SK-N-SH (cell line): ENCODE measurements at regions not wholly inside any gene's neighbourhood (a gene's known extent, or its start where the extent isn't known, plus 50 kb on each side); places are given as distances from the start of the nearest gene placed in this dataset.

Source experiments
- CTCF ChIA-PET: fragments of 300-600, 350-600 bp; formaldehyde crosslinking; extraction: SDS; loops from one replicate; lab custom pipeline; 2021; lab: Yijun Ruan, JAX
- POLR2A ChIA-PET: fragments of 350-600 bp; sonication (Branson Sonifier 250); formaldehyde crosslinking; extraction: SDS; loops from one replicate; lab custom pipeline; 2020; ENCODE audit warnings: antibody characterized with exemption, inconsistent platforms; lab: Yijun Ruan, JAX
- DNase-seq: peaks from one replicate; pipeline ENCODE4 v3.0.0; 2012
- H2AFZ ChIP-seq: fragments of 200-600 bp; sonication (generic); 2 replicates; pipeline ENCODE4 v1.8.1; 2016; ENCODE audit warnings: antibody characterized with exemption, mild to moderate bottlenecking, low read depth
- H3F3A ChIP-seq: fragments of 200-600 bp; sonication (generic); replicated peaks from 2 replicates; pipeline ENCODE3; 2016; ENCODE audit warnings: antibody characterized with exemption, mild to moderate bottlenecking; ENCODE audit not compliant: insufficient read depth
- H3K27ac ChIP-seq, 2 experiments: fragments of 200-500 bp in 1 of 2; fragments of 200-600 bp in 1 of 2; sonication (Bioruptor generic) in 1 of 2; sonication (generic), shearing (Covaris generic) in 1 of 2; 2 replicates each; pipeline versions ENCODE4 v1.5.1 to v1.6.1; 2014 to 2016; ENCODE audit warnings: low read depth in 2 of 2, inconsistent platforms in 1 of 2, low read length in 1 of 2, mild to moderate bottlenecking in 1 of 2, mixed read lengths in 1 of 2
- H3K27me3 ChIP-seq: fragments of 200-600 bp; sonication (generic), shearing (Covaris generic); 2 replicates; pipeline ENCODE4 v1.6.1; 2016; ENCODE audit warnings: mixed run types; ENCODE audit not compliant: insufficient read depth
- H3K36me3 ChIP-seq, 2 experiments: fragments of 200-500 bp in 1 of 2; fragments of 200-600 bp in 1 of 2; sonication (Bioruptor generic) in 1 of 2; sonication (generic) in 1 of 2; replicated peaks in 1 of 2; 2 replicates each; pipeline versions ENCODE3 to v1.5.1; 2014 to 2016; ENCODE audit warnings: low read length in 1 of 2, mild to moderate bottlenecking in 1 of 2; ENCODE audit not compliant: insufficient read depth in 2 of 2, control insufficient read depth in 1 of 2
- H3K4me1 ChIP-seq, 2 experiments: fragments of 200-500 bp in 1 of 2; fragments of 200-600 bp in 1 of 2; sonication (Bioruptor generic) in 1 of 2; sonication (generic), shearing (Covaris generic) in 1 of 2; 2 replicates each; pipeline versions ENCODE4 v1.5.1 to v1.6.1; 2014 to 2016; ENCODE audit warnings: low read depth in 1 of 2, low read length in 1 of 2, mixed run types in 1 of 2; ENCODE audit not compliant: insufficient read depth in 2 of 2, control insufficient read depth in 1 of 2
- H3K4me2 ChIP-seq: fragments of 200-600 bp; sonication (generic), shearing (Covaris generic); 2 replicates; pipeline ENCODE4 v1.6.1; 2017; ENCODE audit warnings: mixed run types
- H3K4me3 ChIP-seq, 2 experiments: fragments of 200-500 bp in 1 of 2; fragments of 200-600 bp in 1 of 2; sonication (Bioruptor generic) in 1 of 2; sonication (generic), shearing (Covaris generic) in 1 of 2; 2 replicates each; pipeline versions ENCODE4 v1.5.1 to v1.8.1; 2014 to 2016; ENCODE audit warnings: low read depth in 2 of 2, inconsistent platforms in 1 of 2, low read length in 1 of 2, mild to moderate bottlenecking in 1 of 2, mixed read lengths in 1 of 2, moderate library complexity in 1 of 2
- H3K79me2 ChIP-seq: fragments of 200-600 bp; sonication (generic); 2 replicates; pipeline ENCODE4 v1.8.1; 2017; ENCODE audit warnings: mild to moderate bottlenecking; ENCODE audit not compliant: insufficient read depth
- H3K9ac ChIP-seq: fragments of 200-600 bp; sonication (generic); 2 replicates; pipeline ENCODE4 v1.6.1; 2017; ENCODE audit warnings: mixed run types
- H3K9me2 ChIP-seq: fragments of 200-600 bp; sonication (generic); 2 replicates; pipeline ENCODE4 v1.6.1; 2017; ENCODE audit warnings: mixed run types
- H3K9me3 ChIP-seq: fragments of 200-600 bp; sonication (generic); 2 replicates; pipeline ENCODE4 v1.6.1; 2017; ENCODE audit warnings: mixed run types, mild to moderate bottlenecking, moderate library complexity
- H4K20me1 ChIP-seq: fragments of 200-600 bp; sonication (generic); 2 replicates; pipeline ENCODE4 v1.6.1; 2017; ENCODE audit warnings: mild to moderate bottlenecking, mixed run types; ENCODE audit not compliant: insufficient read depth
- EP300 ChIP-seq, 2 experiments: IDR thresholded peaks; 2 replicates each; pipeline versions ENCODE4 v1.4.0 to v1.6.1; 2012; ENCODE audit warnings: borderline replicate concordance in 1 of 2, low read depth in 1 of 2, low read length in 1 of 2
- FOXM1 ChIP-seq: IDR thresholded peaks from 2 replicates; pipeline ENCODE4 v1.4.0; 2012; ENCODE audit warnings: low read depth, mild to moderate bottlenecking
- GATA2 ChIP-seq: sonication (generic); formaldehyde crosslinking; IDR thresholded peaks from 2 replicates; pipeline ENCODE4 v1.5.0; 2020; ENCODE audit warnings: mild to moderate bottlenecking, missing genetic modification reagents
- JUND ChIP-seq: IDR thresholded peaks from 2 replicates; pipeline ENCODE4 v1.4.0; 2012
- MXI1 ChIP-seq: IDR thresholded peaks from 2 replicates; pipeline ENCODE4 v1.6.1; 2012; ENCODE audit warnings: mild to moderate bottlenecking, low read depth, low read length, improper control_type of control experiment
- NRF1 ChIP-seq: IDR thresholded peaks from 2 replicates; pipeline ENCODE4 v1.6.1; 2012; ENCODE audit warnings: low read depth, mild to moderate bottlenecking, low read length
- RAD21 ChIP-seq: IDR thresholded peaks from 2 replicates; pipeline ENCODE4 v1.6.1; 2012; ENCODE audit warnings: mild to moderate bottlenecking, low read length
- SMC3 ChIP-seq: IDR thresholded peaks from 2 replicates; pipeline ENCODE4 v1.6.1; 2012; ENCODE audit warnings: low read depth, low read length, improper control_type of control experiment
- YY1 ChIP-seq: IDR thresholded peaks from 2 replicates; pipeline ENCODE4 v1.4.0; 2012; ENCODE audit warnings: low read depth, mild to moderate bottlenecking
- WGBS: methylation state at CpG from one replicate; pipeline ENCODE4 v1.1.6; 2017; ENCODE audit warnings: low lambda C conversion rate; 5-methylcytosine and 5-hydroxymethylcytosine counted together
- TF ChIP-seq, protein P1 (sequence below): fragments of 150-350 bp; IDR thresholded peaks from 2 replicates; pipeline ENCODE4 v1.6.1; 2016; ENCODE audit warnings: mild to moderate bottlenecking, low read depth, low read length
- TF ChIP-seq, protein P2 (sequence below): fragments of 150-350 bp; IDR thresholded peaks from 2 replicates; pipeline ENCODE4 v1.6.1; 2017; ENCODE audit warnings: antibody characterized with exemption, low read length, low read depth, borderline replicate concordance

DNA sequence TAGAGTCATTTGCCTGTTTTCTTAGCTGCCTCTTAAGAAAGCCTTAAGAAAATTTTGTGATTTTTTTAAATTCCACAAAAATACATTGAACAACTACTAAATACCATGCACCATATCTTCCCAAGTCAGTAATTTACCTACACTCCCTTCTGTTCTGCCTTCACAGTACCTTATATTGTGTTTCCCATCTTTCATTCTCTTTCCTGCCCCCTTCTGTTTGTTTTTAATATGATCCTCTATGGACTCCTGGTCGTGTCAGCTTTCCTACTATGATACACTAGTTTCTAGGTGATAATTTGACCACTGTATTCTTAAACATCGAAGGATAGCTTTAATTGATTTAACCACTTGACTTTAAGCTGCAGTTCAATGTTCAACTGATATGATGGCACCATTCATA, 297.7 kb upstream of the HAND2 start (continued):
- TF ChIP-seq, protein P1, sequence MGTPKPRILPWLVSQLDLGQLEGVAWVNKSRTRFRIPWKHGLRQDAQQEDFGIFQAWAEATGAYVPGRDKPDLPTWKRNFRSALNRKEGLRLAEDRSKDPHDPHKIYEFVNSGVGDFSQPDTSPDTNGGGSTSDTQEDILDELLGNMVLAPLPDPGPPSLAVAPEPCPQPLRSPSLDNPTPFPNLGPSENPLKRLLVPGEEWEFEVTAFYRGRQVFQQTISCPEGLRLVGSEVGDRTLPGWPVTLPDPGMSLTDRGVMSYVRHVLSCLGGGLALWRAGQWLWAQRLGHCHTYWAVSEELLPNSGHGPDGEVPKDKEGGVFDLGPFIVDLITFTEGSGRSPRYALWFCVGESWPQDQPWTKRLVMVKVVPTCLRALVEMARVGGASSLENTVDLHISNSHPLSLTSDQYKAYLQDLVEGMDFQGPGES: no peak
- TF ChIP-seq GATA2 (CRISPR knock-in tag): no peak

- Histone ChIP-seq H3K4me3 (no peak overlapping the region), H3K27ac (peak overlapping the region in 1 of 2 experiments; percentile 22; a peak in 1 of 4 replicates), H3K79me2 (no peaks in the 10 kb centered on the region), H3K27me3 (no peaks in the 10 kb centered on the region), H4K20me1 (no peaks in the 10 kb centered on the region), H3K9me3 (no peaks in the 10 kb centered on the region), H3K9me2 (no peaks in the 10 kb centered on the region), H3K9ac (no peak overlapping the region)
- POLR2A ChIA-PET: no interaction called here
- 47% methylated on average over 3 of the region's 3 CpGs for WGBS
- no peak for TF ChIP-seq NRF1
- TF ChIP-seq, all 33 proteins: peak for 0
- no peaks in the 10 kb centered on the region for H3F3A ChIP-seq
- no peak overlapping the region for H3K4me2 ChIP-seq
- H3K36me3 ChIP-seq: no peaks in the 10 kb centered on the region
- CTCF ChIA-PET: interaction anchor here (0.9 to 1.5 kb wide), 3 partner anchors 11 to 55 kb away, joined by 3 to 5 read pairs (median 4); no protein-coding TSS in a partner anchor
- no peak for DNase-seq
- H2AFZ ChIP-seq: no peak overlapping the region
- no peaks in the 10 kb centered on the region; a peak in 2 of 4 replicates for H3K4me1 ChIP-seq
These were observed 291.8 kb upstream of the HAND2 start for GRCh38 chr4:173821876-173822275.

DNA sequence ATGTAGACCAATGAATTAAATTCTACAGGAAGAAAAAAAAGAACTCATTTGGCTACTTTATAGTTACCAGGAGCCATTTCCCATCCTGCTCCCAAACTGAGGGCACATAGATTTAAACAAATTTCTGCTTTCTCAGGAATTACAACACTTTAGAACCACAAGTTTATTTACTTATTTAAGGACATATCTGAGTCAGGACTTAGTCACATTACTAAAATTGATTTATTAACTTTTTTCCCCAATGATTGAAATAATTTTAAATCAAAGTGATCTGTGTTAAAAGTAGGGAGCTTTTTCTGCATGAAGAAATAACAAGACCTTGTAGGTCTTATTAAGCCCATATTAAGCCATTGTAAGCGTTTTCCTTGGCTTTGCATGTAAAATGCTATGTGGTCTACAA, 291.0 kb upstream of the HAND2 start:
- ChIA-PET CTCF (interaction anchor here (0.9 to 1.4 kb wide), 2 partner anchors 11 to 56 kb away, joined by 3 to 5 read pairs; no protein-coding TSS in a partner anchor), POLR2A (no interaction called here)
- no peaks in the 10 kb centered on the region for H3K27me3 ChIP-seq
- no peaks in the 10 kb centered on the region for H3K36me3 ChIP-seq
- H2AFZ ChIP-seq: no peak overlapping the region
- H4K20me1 ChIP-seq: no peaks in the 10 kb centered on the region
- no peak overlapping the region for H3K9ac ChIP-seq
- no peak overlapping the region for H3K27ac ChIP-seq
- H3K4me3 ChIP-seq: no peak overlapping the region
- WGBS: 91% methylated on average over 1 of the region's 1 CpG
- TF ChIP-seq FOXM1: no peak
- no peak for TF ChIP-seq EP300 (IDR thresholded peaks at IDR 0.05; ENCODE audit: borderline replicate concordance in 1 of 2, low read depth in 1 of 2, low read length in 1 of 2)
- TF ChIP-seq MXI1: no peak
- TF ChIP-seq, protein P2, sequence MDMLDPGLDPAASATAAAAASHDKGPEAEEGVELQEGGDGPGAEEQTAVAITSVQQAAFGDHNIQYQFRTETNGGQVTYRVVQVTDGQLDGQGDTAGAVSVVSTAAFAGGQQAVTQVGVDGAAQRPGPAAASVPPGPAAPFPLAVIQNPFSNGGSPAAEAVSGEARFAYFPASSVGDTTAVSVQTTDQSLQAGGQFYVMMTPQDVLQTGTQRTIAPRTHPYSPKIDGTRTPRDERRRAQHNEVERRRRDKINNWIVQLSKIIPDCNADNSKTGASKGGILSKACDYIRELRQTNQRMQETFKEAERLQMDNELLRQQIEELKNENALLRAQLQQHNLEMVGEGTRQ: no peak
- TF ChIP-seq, protein P1: no peak
- no peak for TF ChIP-seq SMC3
- TF ChIP-seq YY1: no peak
- no peak for TF ChIP-seq RAD21
- no peak for TF ChIP-seq JUND
- H3F3A ChIP-seq: no peaks in the 10 kb centered on the region
- no peaks in the 10 kb centered on the region for H3K9me3 ChIP-seq
- no peaks in the 10 kb centered on the region for H3K79me2 ChIP-seq
- no peak for DNase-seq
- H3K9me2 ChIP-seq: no peaks in the 10 kb centered on the region
- H3K4me2 ChIP-seq: no peak overlapping the region
- no peaks in the 10 kb centered on the region; a peak in 2 of 4 replicates for H3K4me1 ChIP-seq
